Mesendoderm (in vitro differentiated cells): ENCODE measurements at regions not wholly inside any gene's neighbourhood (a gene's known extent, or its start where the extent isn't known, plus 50 kb on each side); places are given as distances from the start of the nearest gene placed in this dataset.
"Not testable (repeated sequence)": the region's sequence is repeated elsewhere in the genome, so short reads cannot be mapped to it uniquely, and the experiment has no call there.

Source experiments
- DNase-seq: peaks from one replicate; pipeline ENCODE4 v3.0.0; 2013
- H2AK5ac ChIP-seq: 2 replicates; pipeline ENCODE4 v1.6.1; 2013; ENCODE audit warnings: low read length, inconsistent platforms
- H2BK120ac ChIP-seq: 2 replicates; pipeline ENCODE4 v1.6.1; 2013; ENCODE audit warnings: low read depth, mild to moderate bottlenecking, low read length, moderate library complexity, mixed read lengths
- H2BK15ac ChIP-seq: replicated peaks from 2 replicates; pipeline ENCODE4 v1.6.1; 2013; ENCODE audit warnings: low read depth, mild to moderate bottlenecking, moderate library complexity
- H2BK5ac ChIP-seq: 2 replicates; pipeline ENCODE4 v1.6.1; 2013; ENCODE audit warnings: low read length, inconsistent platforms
- H3K18ac ChIP-seq: 2 replicates; pipeline ENCODE4 v1.6.1; 2013; ENCODE audit warnings: mild to moderate bottlenecking, low read length, mixed read lengths
- H3K23ac ChIP-seq: one replicate; pipeline ENCODE4 v1.6.1; 2013; ENCODE audit warnings: low read length
- H3K27ac ChIP-seq: 2 replicates; pipeline ENCODE4 v1.5.1; 2013; ENCODE audit warnings: low read depth, mild to moderate bottlenecking, inconsistent platforms, low read length, moderate library complexity
- H3K27me3 ChIP-seq: 2 replicates; pipeline ENCODE4 v1.6.1; 2013; ENCODE audit warnings: low read length, control low read depth, mild to moderate bottlenecking, inconsistent platforms; ENCODE audit not compliant: insufficient read depth, poor library complexity
- H3K36me3 ChIP-seq: 2 replicates; pipeline ENCODE4 v1.6.1; 2013; ENCODE audit warnings: low read length, inconsistent platforms; ENCODE audit not compliant: control insufficient read depth, insufficient read depth
- H3K4ac ChIP-seq: one replicate; pipeline ENCODE4 v1.6.1; 2013; ENCODE audit warnings: low read depth, mild to moderate bottlenecking, low read length, moderate library complexity
- H3K4me1 ChIP-seq: 2 replicates; pipeline ENCODE4 v1.6.1; 2013; ENCODE audit warnings: low read depth, low read length, inconsistent platforms; ENCODE audit not compliant: control insufficient read depth
- H3K4me2 ChIP-seq: 2 replicates; pipeline ENCODE4 v1.6.1; 2013; ENCODE audit warnings: low read length
- H3K4me3 ChIP-seq: 2 replicates; pipeline ENCODE4 v1.5.1; 2013; ENCODE audit warnings: mild to moderate bottlenecking, low read length
- H3K56ac ChIP-seq: one replicate; pipeline ENCODE4 v1.6.1; 2013; ENCODE audit warnings: low read length
- H3K79me1 ChIP-seq: 2 replicates; pipeline ENCODE4 v1.6.1; 2013; ENCODE audit warnings: low read length, inconsistent platforms
- H3K79me2 ChIP-seq: 2 replicates; pipeline ENCODE4 v1.6.1; 2013; ENCODE audit warnings: mild to moderate bottlenecking, low read length; ENCODE audit not compliant: control insufficient read depth, insufficient read depth
- H3K9ac ChIP-seq: 2 replicates; pipeline ENCODE4 v1.6.1; 2013; ENCODE audit warnings: low read length, inconsistent platforms
- H4K5ac ChIP-seq: one replicate; pipeline ENCODE4 v1.6.1; 2013; ENCODE audit warnings: low read length
- H4K8ac ChIP-seq: one replicate; pipeline ENCODE4 v1.6.1; 2013; ENCODE audit warnings: low read depth, mild to moderate bottlenecking, control low read depth, low read length, moderate library complexity
- WGBS: extraction: QIAGEN DNeasy Blood & Tissue Kit; methylation state at CpG from one replicate; pipeline ENCODE4 v1.1.7; 2013; ENCODE audit warnings: low lambda C conversion rate, missing lambda C conversion rate; ENCODE audit not compliant: insufficient coverage; ENCODE audit errors: extremely low coverage; 5-methylcytosine and 5-hydroxymethylcytosine counted together

DNA sequence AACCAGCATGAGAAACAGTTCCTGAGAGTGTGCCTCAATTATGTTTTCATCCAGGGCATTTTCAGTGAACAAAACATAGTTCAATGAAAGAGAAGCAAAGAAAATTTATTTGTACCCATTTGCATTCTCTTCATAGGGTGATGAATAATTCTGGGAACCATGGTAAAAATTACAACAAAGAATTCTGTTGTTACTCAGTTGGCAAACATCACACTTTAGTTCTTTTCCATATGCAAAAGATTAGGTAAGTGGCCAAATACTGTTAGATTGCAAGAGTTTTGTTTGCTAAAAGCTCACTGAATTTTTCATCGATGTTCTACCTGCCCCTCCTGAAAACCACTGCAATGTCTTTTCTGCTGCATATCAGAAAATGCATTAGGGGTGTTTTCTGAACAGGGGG lies 132.4 kb upstream of the RGS6 start:
- Histone ChIP-seq H2BK5ac (no peak overlapping the region), H4K8ac (peak overlapping the region; percentile 76), H3K4ac (no peak overlapping the region), H3K18ac (no peak overlapping the region), H3K36me3 (no peaks in the 10 kb centered on the region), H3K4me3 (no peak overlapping the region), H3K56ac (no peak overlapping the region), H3K4me2 (no peak overlapping the region), H2BK15ac (no peak overlapping the region), H2BK120ac (no peak overlapping the region), H4K5ac (no peak overlapping the region), H3K9ac (no peak overlapping the region), H3K27me3 (no peaks in the 10 kb centered on the region), H2AK5ac (no peak overlapping the region), H3K27ac (no peak overlapping the region), H3K23ac (no peak overlapping the region), H3K79me1 (no peaks in the 10 kb centered on the region), H3K79me2 (no peaks in the 10 kb centered on the region), H3K4me1 (no peaks in the 10 kb centered on the region)
- no CpG with 5 or more reads among the region's 1 CpG for WGBS
- DNase-seq = no peak

DNA sequence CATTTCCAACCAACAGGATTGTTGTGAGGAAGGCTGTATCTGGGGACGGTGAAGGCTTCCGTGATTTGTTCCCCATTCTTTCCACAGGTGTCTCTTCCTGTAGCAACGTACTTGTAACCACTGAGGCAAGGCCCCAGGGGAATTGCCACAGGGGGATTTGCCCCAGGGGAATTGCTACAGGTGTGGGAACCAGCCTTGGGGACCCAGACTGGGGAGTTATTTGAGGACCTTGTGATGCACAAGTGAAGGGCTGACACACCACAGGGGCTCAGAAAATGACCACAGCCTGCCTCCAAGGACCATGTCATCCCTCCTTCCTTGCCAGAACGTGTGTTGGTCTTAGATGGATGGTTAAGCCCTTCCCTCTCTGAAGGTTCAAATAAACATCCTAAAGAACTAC lies 131.4 kb upstream of the RGS6 start:
- H3K4me2 ChIP-seq = no peak overlapping the region
- no peak for DNase-seq
- H3K79me2 ChIP-seq = no peaks in the 10 kb centered on the region
- H3K27ac ChIP-seq = no peak overlapping the region
- no peak overlapping the region for H4K8ac ChIP-seq
- no peak overlapping the region for H2AK5ac ChIP-seq
- H4K5ac ChIP-seq = no peak overlapping the region
- no peak overlapping the region for H2BK15ac ChIP-seq
- no peak overlapping the region for H3K4ac ChIP-seq
- H3K4me1 ChIP-seq = no peaks in the 10 kb centered on the region
- no peak overlapping the region for H2BK5ac ChIP-seq
- H3K9ac ChIP-seq = no peak overlapping the region
- H3K4me3 ChIP-seq = no peak overlapping the region
- WGBS = no CpG with 5 or more reads among the region's 4 CpGs
- no peaks in the 10 kb centered on the region for H3K36me3 ChIP-seq
- H3K79me1 ChIP-seq = no peaks in the 10 kb centered on the region
- H3K27me3 ChIP-seq = no peaks in the 10 kb centered on the region
- H3K56ac ChIP-seq = no peak overlapping the region
- no peak overlapping the region for H2BK120ac ChIP-seq
- no peak overlapping the region for H3K18ac ChIP-seq
- no peak overlapping the region for H3K23ac ChIP-seq

- no peak overlapping the region for H2BK15ac ChIP-seq
- WGBS = no CpG with 5 or more reads among the region's 3 CpGs
- H3K9ac ChIP-seq = no peak overlapping the region
- no peak overlapping the region for H4K8ac ChIP-seq
- H3K27ac ChIP-seq = no peak overlapping the region
- H3K79me1 ChIP-seq = no peaks in the 10 kb centered on the region
- no peaks in the 10 kb centered on the region for H3K79me2 ChIP-seq
- no peak overlapping the region for H3K23ac ChIP-seq
- no peak for DNase-seq
- no peak overlapping the region for H4K5ac ChIP-seq
- no peaks in the 10 kb centered on the region for H3K36me3 ChIP-seq
- no peaks in the 10 kb centered on the region for H3K27me3 ChIP-seq
- no peak overlapping the region for H3K56ac ChIP-seq
- H3K4me2 ChIP-seq = no peak overlapping the region
- no peak overlapping the region for H3K4me3 ChIP-seq
- H2BK5ac ChIP-seq = no peak overlapping the region
- H2BK120ac ChIP-seq = no peak overlapping the region
- H3K18ac ChIP-seq = peak overlapping the region; percentile 30
- no peak overlapping the region for H3K4ac ChIP-seq
- no peaks in the 10 kb centered on the region for H3K4me1 ChIP-seq
- H2AK5ac ChIP-seq = no peak overlapping the region
These were observed 128.5 kb upstream of the RGS6 start for GRCh38 chr14:71803539-71804260.

DNA sequence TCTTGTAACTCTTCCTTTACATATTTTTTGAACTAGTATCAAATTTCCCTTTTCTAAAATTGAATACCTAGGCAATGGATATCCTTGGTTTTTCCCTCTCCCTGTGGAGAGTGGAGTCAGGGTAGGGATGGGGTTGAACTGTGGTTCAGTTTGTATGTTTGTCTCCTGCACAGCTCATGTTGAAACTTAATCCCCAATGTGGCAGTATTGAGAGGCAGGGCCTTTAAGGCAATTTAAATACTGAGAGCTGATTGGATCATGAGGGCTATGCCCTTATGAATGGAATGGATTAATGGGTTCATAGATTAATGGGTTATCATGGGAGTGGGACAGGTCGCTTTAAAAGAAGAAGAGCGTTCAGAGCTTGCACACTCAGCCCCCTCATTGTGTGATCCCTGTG lies 127.2 kb upstream of the RGS6 start:
- H3K4ac ChIP-seq = no peak overlapping the region
- no peak overlapping the region for H3K9ac ChIP-seq
- WGBS = no CpG with 5 or more reads among the region's 2 CpGs
- no peak overlapping the region for H4K8ac ChIP-seq
- H3K56ac ChIP-seq = no peak overlapping the region
- H3K27ac ChIP-seq = no peak overlapping the region
- H3K27me3 ChIP-seq = no peaks in the 10 kb centered on the region
- no peak overlapping the region for H2BK15ac ChIP-seq
- no peaks in the 10 kb centered on the region for H3K4me1 ChIP-seq
- no peaks in the 10 kb centered on the region for H3K79me1 ChIP-seq
- H2AK5ac ChIP-seq = no peak overlapping the region
- H3K18ac ChIP-seq = no peak overlapping the region
- no peak overlapping the region for H2BK5ac ChIP-seq
- H2BK120ac ChIP-seq = no peak overlapping the region
- H3K4me3 ChIP-seq = no peak overlapping the region
- H3K79me2 ChIP-seq = no peaks in the 10 kb centered on the region
- DNase-seq = no peak
- H3K36me3 ChIP-seq = no peaks in the 10 kb centered on the region
- H4K5ac ChIP-seq = no peak overlapping the region
- H3K4me2 ChIP-seq = no peak overlapping the region
- H3K23ac ChIP-seq = no peak overlapping the region

GRCh38 chr14:71807049-71807448 lies 125.2 kb upstream of the RGS6 start:
- no CpG with 5 or more reads among the region's 4 CpGs for WGBS
- H3K36me3 ChIP-seq, H3K27me3 ChIP-seq, H4K8ac ChIP-seq, H3K18ac ChIP-seq, H3K4me1 ChIP-seq, H3K79me2 ChIP-seq, H2BK120ac ChIP-seq, H3K79me1 ChIP-seq, H3K9ac ChIP-seq, H2AK5ac ChIP-seq, H4K5ac ChIP-seq, DNase-seq, H2BK15ac ChIP-seq, H2BK5ac ChIP-seq, H3K4me2 ChIP-seq, H3K56ac ChIP-seq, H3K27ac ChIP-seq, H3K4me3 ChIP-seq, H3K4ac ChIP-seq, H3K23ac ChIP-seq: not testable (repeated sequence)

GRCh38 chr14:71810800-71811199 lies 121.4 kb upstream of the RGS6 start:
- H2BK120ac ChIP-seq, H3K4me2 ChIP-seq, H3K36me3 ChIP-seq, H3K56ac ChIP-seq, H3K9ac ChIP-seq, H3K4me3 ChIP-seq, H3K23ac ChIP-seq, H3K4ac ChIP-seq, H4K5ac ChIP-seq, H2AK5ac ChIP-seq, DNase-seq, H3K4me1 ChIP-seq, H2BK15ac ChIP-seq, H3K18ac ChIP-seq, H2BK5ac ChIP-seq, H3K27me3 ChIP-seq, H3K27ac ChIP-seq, H3K79me1 ChIP-seq, H3K79me2 ChIP-seq, H4K8ac ChIP-seq: not testable (repeated sequence)
- no CpG with 5 or more reads among the region's 4 CpGs for WGBS
